ENCODE measurements at regions not wholly inside any gene's neighbourhood (a gene's known extent, or its start where the extent isn't known, plus 50 kb on each side); places are given as distances from the start of the nearest gene placed in this dataset.

DNA sequence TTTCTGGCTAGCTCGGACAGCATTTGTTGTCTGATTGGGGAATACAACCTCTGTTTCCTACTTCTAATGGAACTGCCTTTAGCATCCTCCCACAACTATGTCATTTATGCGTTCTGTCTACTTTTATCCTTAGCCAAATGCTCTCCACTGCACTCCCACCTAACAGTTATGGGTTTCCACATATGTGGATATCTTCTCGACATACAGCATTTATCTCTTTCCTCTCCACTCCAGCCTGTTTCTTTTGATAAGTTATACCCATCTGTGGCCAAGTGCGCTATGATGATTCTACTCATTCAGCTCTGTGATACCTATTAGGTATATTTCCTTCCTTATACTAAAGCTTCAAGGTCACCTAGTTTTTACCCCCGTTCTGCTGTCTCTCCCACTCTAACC is 122.2 kb upstream of the NAP1L1 start:
- Histone ChIP-seq H3K4me3 (ENCODE audit: low read length) (no peak overlapping the region), H3K9me3 (ENCODE audit: control insufficient read depth, low read length) (peaks cover 14% of the 10 kb centered on the region), H3K27ac (ENCODE audit: low read depth, low read length) (no peak overlapping the region), H3K4me1 (ENCODE audit: control insufficient read depth, insufficient read depth, low read length) (no peaks in the 10 kb centered on the region), H3K36me3 (ENCODE audit: control insufficient read depth, insufficient read depth, low read length) (no peaks in the 10 kb centered on the region), H3K27me3 (ENCODE audit: control insufficient read depth, insufficient read depth, low read length, poor library complexity, severe bottlenecking) (no peaks in the 10 kb centered on the region), H3K9ac (ENCODE audit: extremely low read depth, low read length, poor library complexity, severe bottlenecking) (no peak overlapping the region)
- Mint-ChIP-seq H3K9me3 (peaks cover 19% of the 10 kb centered on the region), H3K4me1 (no peaks in the 10 kb centered on the region), H3K4me3 (no peak overlapping the region), H3K36me3 (ENCODE audit: low read depth) (peaks cover 3% of the 10 kb centered on the region), H3K27me3 (ENCODE audit: insufficient read depth) (no peaks in the 10 kb centered on the region), H3K27ac (no peak overlapping the region)
- WGBS, 2 experiments (ENCODE audit: insufficient coverage in 1 of 2, insufficient read length in 1 of 2): 94 to 96% methylated on average over 5 of the region's 5 CpGs
- no peak for DNase-seq
- TF ChIP-seq, protein P1, sequence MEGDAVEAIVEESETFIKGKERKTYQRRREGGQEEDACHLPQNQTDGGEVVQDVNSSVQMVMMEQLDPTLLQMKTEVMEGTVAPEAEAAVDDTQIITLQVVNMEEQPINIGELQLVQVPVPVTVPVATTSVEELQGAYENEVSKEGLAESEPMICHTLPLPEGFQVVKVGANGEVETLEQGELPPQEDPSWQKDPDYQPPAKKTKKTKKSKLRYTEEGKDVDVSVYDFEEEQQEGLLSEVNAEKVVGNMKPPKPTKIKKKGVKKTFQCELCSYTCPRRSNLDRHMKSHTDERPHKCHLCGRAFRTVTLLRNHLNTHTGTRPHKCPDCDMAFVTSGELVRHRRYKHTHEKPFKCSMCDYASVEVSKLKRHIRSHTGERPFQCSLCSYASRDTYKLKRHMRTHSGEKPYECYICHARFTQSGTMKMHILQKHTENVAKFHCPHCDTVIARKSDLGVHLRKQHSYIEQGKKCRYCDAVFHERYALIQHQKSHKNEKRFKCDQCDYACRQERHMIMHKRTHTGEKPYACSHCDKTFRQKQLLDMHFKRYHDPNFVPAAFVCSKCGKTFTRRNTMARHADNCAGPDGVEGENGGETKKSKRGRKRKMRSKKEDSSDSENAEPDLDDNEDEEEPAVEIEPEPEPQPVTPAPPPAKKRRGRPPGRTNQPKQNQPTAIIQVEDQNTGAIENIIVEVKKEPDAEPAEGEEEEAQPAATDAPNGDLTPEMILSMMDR (conservative IDR thresholded peaks at IDR 0.05): no peak

DNA sequence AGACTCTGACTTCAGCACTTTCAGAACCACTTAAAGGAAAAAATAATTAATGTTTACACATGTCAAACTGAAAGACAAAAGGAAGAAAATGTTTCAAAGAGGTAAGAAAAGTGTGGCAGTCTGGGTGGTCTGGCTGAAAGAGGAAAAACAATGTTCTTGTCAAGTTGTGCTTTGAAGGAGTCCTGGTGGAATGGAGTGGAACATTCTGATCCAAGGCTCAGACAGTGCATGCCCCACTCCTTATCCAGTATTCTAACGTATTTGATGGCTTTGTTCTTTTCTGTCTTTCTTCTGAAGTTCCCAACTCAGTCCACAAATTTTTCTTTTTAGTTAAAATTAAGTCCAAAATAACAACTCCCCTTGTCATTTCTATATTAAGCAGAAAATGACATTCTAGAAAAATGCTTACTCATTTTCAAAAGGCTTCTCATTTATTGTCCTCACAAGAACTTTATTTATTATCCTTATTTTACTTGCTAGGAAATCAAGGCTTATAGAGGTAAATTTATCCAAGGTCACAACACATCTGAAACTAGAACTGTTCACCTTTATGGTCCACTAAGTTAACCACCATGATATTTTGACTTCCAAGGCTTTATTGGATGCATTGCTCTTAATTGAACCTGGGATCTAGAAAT is 121.7 kb upstream of the NAP1L1 start:
- Mint-ChIP-seq H3K9me3 (peaks cover 21% of the 10 kb centered on the region), H3K36me3 (ENCODE audit: low read depth) (peaks cover 3% of the 10 kb centered on the region), H3K27ac (no peak overlapping the region), H3K4me1 (no peaks in the 10 kb centered on the region), H3K27me3 (ENCODE audit: insufficient read depth) (no peaks in the 10 kb centered on the region), H3K4me3 (no peak overlapping the region)
- no peak overlapping the region for H3K27ac ChIP-seq (ENCODE audit: low read depth, low read length)
- H3K27me3 ChIP-seq (ENCODE audit: control insufficient read depth, insufficient read depth, low read length, poor library complexity, severe bottlenecking): no peaks in the 10 kb centered on the region
- no peak for DNase-seq
- WGBS, 2 experiments (ENCODE audit: insufficient coverage in 1 of 2, insufficient read length in 1 of 2): 63 to 76% methylated on average over 1 of the region's 1 CpG
- TF ChIP-seq, protein P1 (conservative IDR thresholded peaks at IDR 0.05): no peak
- no peak overlapping the region for H3K9ac ChIP-seq (ENCODE audit: extremely low read depth, low read length, poor library complexity, severe bottlenecking)
- H3K4me3 ChIP-seq (ENCODE audit: low read length): no peak overlapping the region
- no peaks in the 10 kb centered on the region for H3K36me3 ChIP-seq (ENCODE audit: control insufficient read depth, insufficient read depth, low read length)
- H3K9me3 ChIP-seq (ENCODE audit: control insufficient read depth, low read length): peaks cover 14% of the 10 kb centered on the region
- H3K4me1 ChIP-seq (ENCODE audit: control insufficient read depth, insufficient read depth, low read length): no peaks in the 10 kb centered on the region

DNA sequence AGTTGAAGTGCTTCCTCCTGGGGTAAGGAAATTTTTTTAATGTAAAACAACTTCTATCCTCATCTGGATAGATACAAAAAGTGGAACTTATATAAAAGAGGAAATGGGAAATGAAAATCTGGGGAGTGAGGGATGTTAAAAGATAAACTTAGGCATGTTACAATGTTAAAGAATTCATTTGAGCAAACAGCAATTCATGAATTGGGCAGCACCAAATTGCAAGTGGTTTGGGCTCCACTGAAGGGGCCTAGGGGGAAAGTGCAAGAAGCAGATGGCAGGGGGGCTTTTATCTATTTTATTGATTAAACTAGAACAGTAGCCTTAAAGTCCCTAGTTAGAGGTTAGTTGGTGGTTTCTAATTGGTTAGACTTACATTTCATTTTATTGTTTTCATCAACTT is 118.1 kb upstream of the NAP1L1 start:
- no peak overlapping the region for H3K4me3 ChIP-seq (ENCODE audit: low read length)
- TF ChIP-seq, protein P1 (conservative IDR thresholded peaks at IDR 0.05): no peak
- H3K27me3 ChIP-seq (ENCODE audit: control insufficient read depth, insufficient read depth, low read length, poor library complexity, severe bottlenecking): no peaks in the 10 kb centered on the region
- Mint-ChIP-seq H3K27me3 (ENCODE audit: insufficient read depth) (no peaks in the 10 kb centered on the region), H3K4me3 (no peak overlapping the region), H3K9me3 (peaks cover 49% of the 10 kb centered on the region), H3K27ac (no peak overlapping the region), H3K36me3 (ENCODE audit: low read depth) (peaks cover 9% of the 10 kb centered on the region), H3K4me1 (no peaks in the 10 kb centered on the region)
- H3K27ac ChIP-seq (ENCODE audit: low read depth, low read length): no peak overlapping the region
- no peaks in the 10 kb centered on the region for H3K4me1 ChIP-seq (ENCODE audit: control insufficient read depth, insufficient read depth, low read length)
- H3K9ac ChIP-seq (ENCODE audit: extremely low read depth, low read length, poor library complexity, severe bottlenecking): no peak overlapping the region
- peaks cover 26% of the 10 kb centered on the region for H3K9me3 ChIP-seq (ENCODE audit: control insufficient read depth, low read length)
- no peaks in the 10 kb centered on the region for H3K36me3 ChIP-seq (ENCODE audit: control insufficient read depth, insufficient read depth, low read length)
- no peak for DNase-seq

All from endodermal cell (in vitro differentiated cells).